ENCODE measurements at regions not wholly inside any gene's neighbourhood (a gene's known extent, or its start where the extent isn't known, plus 50 kb on each side); places are given as distances from the start of the nearest gene placed in this dataset.

DNA sequence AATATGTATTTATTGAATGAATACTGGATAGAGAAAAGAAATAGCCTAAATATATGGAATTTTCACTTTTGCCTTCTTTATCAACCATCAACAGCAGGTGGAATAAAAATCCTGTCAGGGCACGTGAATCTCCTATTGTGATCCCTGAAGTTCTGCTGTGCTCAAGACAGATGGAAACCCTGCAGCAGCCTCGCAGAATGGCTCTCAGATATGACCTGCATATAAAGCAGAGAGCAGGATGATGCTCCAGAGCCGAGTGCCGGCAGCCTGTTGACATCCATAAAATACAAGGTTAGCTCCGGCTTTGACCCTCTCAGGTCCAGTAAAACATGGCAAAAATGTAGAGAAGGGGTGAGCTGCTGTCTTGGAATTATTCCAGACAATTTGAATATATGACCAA, 659.3 kb downstream of the DIAPH3 start:
- DNase-seq = no peak

DNA sequence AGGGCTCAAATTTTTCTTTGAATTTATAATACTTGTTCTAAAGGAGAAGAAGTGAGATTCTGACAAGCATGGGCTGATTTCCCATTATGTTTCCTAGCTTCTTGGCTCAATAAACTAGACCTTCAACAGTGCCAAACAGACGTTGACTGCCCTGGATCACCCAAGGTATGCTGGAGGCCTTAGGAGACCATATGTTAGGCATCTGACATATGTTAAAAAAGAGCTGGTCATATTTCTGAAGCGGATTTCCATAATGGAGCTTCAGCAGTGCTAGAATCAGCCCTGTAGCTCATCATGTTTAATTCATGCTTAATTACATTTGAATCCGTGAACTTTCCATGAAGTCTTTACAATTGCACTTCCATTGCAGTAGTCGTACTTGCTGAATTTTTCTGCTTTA, 653.3 kb downstream of the DIAPH3 start:
- no peak for DNase-seq

DNA sequence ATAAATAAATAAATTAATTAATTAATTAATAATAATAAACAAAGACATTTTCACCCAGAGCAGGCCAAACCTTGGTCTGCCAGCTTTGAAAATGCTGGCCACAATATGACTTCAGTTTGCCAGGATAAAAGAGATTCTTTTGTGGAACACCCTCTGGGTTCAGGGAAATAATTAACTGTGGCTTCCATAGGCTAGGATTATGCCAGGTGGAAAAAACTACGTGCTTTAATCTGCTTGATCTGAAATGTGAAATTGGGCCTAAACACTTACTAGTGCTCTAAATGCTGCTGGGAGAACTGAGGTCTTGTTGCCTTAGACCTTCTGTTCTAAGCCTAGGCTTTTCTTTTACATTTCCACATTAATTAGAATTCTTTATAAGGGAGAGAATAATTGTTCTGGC, 650.0 kb downstream of the DIAPH3 start:
- no peak for DNase-seq

DNA sequence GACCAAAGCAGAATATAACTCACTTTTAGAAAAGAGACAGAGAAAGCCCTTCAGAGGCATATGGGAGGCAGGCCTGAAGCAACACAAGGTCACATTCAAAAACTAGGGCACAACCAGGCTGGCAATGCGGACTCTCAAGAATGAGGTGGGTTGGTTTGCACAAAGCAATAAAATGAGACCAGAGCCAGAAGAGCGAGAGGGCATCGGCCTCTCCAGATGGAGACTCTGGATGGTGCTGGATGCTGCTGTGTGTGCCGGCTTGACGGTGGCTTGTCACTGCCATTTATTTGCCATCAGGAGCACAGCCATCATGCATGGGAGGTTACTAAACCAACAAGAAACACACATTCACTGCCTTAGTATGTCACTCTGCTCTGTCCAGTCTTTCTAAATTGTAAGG, 649.4 kb downstream of the DIAPH3 start:
- DNase-seq = no peak

DNA sequence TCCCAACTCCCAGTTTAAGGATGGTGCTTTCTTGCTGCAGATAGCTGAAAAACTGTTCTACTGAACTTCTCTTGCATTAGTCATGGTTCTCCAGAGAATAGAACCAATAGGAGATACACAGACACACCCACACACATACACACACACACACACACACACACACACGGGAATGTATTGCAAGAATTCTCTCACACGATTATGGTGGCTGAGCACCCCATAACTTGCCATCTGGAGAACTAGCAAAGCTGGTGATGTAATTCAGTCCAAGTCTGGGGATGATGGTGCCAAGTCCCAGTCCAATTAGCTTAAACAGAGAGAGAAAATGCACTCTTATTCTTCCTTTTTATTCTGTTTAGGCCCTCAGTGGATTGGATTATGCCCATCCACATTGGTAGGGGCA, 643.9 kb downstream of the DIAPH3 start:
- peak; percentile 8 for DNase-seq

DNA sequence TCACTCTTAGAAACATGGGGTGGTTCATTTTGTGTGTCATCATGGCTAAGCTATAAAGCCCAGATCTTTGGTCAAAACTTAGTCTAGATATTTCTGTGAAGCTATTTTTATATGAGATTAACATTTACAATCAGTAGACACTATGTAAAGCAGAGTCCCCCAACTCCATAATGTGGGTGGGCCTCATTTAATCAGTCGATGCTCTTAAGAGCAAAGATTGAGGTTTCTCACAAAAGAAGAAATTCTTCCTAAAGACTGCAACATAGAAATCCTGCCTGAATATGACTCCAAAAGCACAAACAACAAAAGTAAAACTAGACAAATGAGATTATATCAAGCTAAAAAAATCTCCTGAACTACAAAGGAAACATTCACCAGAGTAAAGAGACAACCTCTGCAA, 642.2 kb downstream of the DIAPH3 start:
- no peak for DNase-seq

DNA sequence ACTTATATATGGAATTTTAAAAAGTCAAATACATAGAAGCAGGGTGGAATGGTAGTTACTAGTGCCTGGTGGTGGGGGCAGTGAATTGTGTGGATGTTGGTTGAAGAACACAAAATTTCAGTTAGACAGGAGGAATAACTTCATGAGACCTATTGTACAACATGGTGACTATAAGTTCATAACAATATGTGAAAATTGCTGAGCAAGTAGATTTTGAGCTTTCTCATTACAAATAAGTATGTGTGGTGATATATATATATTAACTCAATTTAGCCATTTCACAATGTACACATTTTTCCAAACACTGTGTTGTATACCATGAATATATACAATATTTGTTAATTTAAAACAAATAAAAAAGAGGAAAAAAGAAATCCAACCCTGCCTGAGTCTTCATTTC, 641.1 kb downstream of the DIAPH3 start:
- DNase-seq = no peak

DNA sequence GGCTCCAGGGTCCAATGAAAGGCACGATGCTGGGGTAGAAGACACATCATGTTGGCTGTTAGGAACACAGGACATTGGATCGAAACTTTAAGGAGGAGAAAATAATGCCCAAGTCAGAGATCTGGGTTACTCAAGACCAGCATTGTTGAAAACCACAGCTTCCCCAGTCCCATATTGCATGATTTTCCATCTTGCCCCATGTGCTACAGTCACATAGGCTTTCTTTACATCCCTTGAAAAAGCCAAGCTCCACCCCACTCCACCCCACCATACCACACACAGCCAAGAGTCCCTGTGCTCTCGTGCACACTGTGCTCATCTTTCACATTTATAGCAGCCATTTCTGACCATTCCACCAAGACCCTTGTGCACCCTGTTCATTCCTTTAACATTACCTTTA, 636.2 kb downstream of the DIAPH3 start:
- DNase-seq = no peak

DNA sequence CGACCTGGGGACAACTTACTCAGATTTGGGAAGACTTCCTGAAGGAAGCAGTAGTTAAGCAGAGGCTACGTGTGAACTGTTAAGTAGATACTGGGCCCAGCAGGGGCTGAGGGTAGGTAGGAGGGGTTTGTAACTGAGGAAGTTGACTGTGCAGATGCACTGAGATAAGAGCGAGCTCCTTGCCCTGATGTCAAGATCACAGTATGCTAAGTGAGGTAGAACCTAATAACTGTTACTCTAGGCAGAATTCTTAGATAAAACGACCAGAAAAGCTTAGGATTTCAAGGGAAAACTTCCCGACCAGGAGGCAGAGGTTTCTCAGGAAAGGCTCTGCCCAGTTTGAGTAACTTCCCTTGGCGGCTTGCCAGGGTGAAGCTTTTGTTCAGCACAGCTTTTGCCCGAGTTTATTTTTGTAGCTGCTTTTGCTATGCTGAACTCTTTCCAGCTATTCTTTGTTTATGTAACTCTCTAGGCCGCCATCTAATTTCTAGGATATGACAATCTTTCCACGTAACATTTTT, 632.1 kb downstream of the DIAPH3 start:
- peak; percentile 70 for DNase-seq

DNA sequence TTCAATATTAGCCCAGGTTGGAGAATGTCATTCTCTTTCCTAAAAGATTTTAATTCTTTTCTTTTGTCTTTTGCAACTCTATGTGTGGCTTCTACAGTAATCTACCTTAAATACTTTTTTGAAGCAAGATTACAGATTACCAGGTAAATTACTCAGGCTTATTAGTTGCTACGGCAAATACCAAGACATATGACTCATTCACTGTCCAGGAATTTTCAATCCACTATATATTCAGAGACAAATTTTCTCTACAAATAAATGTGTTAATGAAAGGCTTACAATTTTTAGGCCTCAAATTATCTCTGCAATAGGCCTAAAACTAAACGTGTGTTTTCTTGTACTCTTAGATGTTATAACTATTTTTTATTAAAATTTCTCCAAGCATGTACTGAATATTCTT, 631.3 kb downstream of the DIAPH3 start:
- no peak for DNase-seq

DNA sequence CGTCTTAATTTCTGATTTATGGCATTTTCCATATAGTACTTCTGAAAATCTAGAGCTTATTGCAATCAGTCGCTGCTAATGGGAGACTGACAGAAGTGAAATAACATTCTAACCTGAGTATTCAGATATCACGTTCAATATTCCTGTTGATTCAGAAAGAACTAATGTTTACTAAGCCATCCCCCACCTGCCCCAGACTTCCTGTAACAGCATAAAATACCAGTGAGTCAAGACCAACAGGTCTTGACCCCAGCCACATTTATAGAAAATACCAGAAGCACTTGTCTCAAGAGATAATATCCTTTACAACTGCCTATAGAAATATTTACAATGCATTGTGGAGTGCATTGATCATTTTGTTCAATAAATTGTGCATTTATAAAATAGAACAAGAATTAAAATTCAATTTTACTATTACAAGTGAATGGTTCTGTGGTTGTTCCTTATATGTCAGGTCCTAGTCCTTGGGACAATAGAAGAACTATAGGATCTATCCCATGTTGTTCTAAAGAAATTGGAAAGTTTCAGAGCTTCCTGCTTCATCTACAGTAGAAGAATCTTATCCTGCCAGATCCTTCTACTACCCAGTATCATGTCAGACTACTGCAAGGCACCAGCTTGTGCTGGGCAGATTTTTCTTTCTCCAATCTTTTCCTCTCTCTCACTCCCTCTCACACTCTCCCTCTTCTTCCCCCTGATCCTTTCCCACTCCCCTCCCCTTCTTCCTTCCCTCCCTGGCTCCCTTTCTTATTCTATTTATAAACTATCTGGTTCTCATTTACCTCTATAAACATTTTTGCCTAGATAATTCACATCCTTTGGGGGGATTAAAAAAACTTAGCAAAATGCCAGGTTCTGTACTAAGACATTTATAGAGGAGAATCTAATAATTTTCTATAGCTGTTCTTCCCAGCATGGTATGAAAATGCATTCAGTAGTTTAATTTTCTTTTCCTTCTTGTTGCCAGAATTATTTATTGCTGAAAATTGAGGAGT, 629.9 kb downstream of the DIAPH3 start:
- no peak for DNase-seq

DNA sequence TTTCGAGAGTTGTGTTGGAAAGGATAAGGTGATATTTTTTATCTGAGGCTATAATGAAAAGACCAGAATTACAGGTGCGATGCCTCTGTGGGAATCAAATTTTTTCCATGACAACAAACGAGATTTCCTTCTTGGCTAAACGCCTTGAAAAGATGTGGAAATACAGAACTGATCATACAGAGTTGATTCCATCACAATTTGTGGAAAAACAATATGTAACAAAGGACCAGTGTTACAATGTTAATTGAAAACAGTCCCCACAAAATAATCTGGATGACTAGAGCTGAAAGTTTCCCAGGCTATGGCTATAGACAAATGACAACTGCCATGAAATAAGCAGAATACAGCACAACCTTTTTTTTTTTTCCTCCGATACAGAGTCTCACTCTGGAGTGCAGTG, 628.9 kb downstream of the DIAPH3 start:
- DNase-seq = no peak

DNA sequence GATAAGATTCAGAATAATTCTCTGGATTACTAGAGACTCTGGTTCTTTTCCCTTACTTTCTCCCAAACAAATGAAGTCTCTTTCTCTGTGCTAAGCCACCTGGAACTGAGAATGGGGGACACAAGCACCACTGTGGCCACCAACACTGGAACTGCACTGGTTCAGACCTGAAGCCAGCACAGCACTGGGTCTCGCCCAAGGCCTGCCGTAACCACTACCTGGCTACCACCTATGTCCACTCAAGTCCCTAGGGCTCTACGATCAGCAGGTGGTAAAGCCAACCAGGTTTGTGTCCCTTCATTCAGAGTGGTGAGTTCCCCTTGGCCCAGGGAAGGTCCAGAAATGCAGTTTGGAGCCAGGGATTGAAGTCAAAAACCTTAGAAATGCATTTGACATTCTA, 626.2 kb downstream of the DIAPH3 start:
- DNase-seq = no peak

DNA sequence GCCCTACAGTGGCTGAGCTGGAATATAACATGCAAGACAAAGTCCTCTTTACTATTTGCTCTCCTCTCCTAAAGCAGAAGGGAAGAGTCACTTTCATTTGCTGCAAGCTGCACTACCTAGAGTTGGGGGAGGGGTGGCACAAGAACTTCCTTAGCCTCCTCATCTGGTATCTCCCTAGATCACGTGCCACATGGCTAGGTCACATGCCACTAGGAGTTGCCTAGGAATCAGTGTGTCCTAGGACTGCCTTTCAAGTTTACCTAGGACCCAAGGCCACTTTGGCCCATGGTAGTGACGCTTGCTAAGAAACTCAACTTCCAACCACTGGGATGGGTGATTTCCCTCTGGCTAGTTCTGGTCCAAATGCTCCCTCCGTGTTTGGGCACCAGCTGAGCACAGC, 625.2 kb downstream of the DIAPH3 start:
- no peak for DNase-seq

DNA sequence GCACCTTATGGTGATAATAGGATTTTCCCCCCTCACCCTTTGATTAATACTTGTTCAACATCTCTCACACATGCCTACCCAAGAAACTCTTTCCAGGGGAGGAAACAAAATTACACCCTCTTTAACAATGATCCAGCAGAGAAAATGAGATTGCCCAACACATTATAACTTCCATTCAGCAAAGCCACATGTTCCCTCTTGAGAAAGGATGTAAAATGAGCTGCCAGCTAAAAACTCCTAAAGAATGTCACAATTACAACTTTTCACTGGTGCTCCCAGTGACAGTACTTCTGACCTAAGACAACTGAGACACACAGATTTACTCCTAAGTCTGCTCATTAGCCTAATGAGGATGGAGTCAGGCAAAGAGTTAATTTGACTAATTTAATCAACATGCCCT, 621.4 kb downstream of the DIAPH3 start:
- DNase-seq = no peak

DNA sequence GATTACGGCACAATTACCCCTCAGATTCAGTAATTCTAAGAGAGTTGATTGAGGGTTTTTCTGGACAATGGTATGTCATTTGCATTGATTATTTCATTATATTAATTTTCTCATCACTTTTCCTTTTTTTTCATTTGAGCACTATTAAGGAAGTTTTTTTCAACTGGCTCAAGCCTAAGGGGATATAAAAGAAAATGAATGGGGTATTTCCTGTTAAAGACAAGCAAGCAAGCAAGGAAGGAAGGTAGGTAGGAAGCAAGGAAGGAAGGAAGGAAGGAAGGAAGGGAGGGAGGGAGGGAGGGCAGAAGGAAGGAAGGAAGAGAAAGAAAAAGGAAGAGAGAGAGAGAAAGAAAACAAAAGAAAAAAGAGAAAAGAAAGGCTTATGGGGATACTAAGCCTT, 620.3 kb downstream of the DIAPH3 start:
- no peak for DNase-seq

DNA sequence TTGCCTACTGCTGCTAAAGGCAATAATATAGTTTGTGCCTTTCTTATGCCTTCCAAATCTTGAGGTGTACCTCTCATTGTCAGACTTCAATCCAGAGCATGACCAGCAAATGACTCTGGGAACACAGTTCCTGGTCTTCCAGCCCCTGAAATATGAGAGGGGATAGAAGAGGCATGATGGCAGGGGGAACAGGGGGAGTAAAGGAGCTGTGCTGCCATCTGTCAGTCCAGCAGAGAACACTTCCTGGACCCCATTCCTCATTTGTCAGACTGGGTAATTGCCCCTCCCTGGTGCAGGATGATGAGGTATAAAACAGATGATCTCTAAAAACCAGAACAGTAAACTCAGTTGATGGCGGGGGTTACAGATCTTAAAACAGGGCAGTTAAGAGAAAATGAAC, 618.7 kb downstream of the DIAPH3 start:
- no peak for DNase-seq

DNA sequence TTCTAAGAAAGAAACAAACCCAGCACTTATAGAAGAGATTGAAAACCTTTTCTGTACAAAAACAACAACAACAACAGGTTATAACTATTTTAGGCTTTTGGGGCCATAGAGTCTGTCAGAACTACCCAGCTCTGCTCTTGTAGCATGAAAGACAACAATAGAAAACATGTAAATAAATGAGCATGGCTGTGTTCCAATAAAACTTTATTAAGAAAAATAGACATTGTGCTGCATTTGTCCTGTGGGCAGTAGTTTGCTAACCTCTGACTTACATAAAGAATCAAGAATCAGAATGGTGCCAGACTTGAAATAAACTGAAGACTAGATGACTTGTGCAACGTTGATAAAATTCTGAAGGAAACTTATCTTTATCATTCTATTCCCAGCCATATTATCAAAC, 617.5 kb downstream of the DIAPH3 start:
- DNase-seq = no peak

DNA sequence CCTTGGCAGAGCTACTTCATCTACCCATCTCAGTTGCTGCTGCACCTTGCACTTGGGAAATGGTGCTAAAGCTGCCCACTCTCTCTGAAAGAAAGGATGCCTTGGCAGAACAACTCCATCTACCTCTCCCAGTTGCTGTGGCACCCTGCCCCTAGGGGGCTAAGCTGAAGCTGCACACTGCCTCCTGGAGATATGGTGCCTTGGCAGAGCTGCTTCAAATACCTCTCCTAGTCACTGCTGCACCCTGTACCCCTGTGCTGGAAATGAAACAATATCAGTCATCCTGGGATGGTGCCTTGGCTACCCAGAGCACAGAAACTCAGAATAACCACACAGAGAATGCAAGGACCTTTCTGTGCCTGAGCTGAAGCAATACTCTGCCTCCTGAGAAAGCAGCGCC, 615.8 kb downstream of the DIAPH3 start:
- no peak for DNase-seq

DNA sequence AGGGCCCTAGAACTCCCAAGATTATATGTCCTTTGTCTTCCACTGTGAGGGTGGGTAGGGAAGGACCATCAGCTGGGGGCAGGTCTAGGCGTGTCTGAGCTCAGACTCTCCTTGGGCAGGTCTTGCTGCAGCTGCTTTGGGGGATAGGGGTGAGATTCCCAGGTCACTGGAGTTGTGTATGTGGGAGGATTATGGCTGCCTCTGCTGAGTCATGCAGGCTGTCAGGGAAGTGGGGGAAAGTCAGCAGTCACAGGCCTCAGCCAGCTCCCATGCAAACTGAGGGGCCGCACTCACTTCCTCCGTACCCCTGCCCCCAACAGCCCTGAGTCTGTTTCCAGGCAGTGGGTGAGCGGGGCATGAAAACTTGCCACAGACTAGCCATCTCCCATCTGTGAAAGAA, 600.8 kb downstream of the DIAPH3 start:
- DNase-seq = no peak

DNA sequence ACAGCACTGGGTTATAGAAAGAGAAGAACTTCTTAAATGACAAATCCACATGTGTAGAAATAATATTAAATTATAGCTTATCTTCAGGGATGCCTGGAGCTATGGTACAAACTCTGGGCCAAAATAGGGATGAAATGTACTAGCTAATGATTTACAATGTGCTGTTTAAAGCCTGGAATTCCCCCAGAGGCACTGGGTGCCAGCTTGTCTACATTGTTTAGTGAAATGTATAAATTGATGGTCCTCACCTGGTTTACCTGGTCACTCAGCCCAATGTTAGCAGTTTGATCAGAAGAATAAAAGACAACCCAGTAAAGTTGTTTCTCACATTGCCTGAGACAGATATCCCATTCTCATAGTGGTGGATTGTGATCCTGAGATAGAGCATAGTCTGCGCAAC, 597.2 kb downstream of the DIAPH3 start:
- DNase-seq = no peak

DNA sequence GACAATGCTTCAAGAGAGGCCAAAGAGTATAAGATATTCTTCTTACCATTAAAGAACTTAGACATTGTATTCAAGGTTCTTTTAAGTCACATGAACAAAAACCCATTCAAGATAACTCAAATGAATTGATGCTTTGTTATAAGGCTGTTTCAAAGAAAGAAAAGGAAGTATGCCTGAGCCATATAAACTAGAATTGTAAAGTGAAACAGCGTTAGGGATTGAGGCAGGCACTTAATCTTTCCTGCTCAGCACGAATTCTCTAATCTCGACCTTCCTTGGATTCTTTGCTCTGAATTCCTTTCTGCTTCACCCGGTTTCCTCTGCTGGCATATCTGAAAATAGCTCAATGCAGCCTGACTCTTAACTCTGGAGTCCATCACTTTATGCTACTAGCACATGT, 595.4 kb downstream of the DIAPH3 start:
- no peak for DNase-seq

DNA sequence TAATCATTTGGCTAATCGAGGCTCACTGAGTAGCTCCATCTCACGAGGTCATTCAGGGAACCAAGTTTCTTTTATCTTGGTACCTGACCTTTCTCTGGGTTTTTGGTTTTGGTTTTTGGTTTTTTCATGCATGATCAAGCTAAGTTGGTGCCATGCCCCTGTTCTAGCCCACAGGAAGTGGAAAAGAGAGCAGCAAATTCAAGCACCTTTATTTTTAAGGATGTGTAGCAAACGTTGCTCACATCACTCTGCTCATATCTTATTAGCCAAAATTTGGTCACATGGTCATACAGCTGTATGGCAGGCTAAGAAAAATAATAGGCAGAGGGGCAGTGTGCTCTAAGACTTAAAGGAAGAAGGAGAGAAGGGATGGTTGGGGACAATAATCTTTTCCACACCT, 593.5 kb downstream of the DIAPH3 start:
- no peak for DNase-seq

DNA sequence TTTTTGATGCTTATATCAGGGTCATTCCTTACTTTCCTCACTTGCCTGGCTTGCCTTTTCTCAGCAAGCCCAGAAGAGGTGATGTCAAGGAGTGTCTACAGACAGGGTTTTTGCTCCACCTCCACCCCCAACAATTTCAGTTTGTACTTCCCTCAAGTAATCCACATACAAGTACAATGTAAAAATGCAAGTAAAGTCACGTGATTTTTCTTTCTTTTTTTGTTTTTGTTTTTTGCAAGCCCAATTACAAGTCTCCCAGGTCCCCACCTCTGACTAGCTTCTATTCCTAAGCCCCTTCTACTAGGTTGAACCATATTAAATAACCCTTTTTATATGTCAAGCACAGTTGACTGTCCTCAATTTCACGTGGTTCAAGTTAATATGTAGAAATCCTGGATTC, 579.6 kb downstream of the DIAPH3 start:
- no peak for DNase-seq
